Hepatic stellate cell (primary cell): ENCODE measurements at regions not wholly inside any gene's neighbourhood (a gene's known extent, or its start where the extent isn't known, plus 50 kb on each side); places are given as distances from the start of the nearest gene placed in this dataset.
"Not testable (repeated sequence)": the region's sequence is repeated elsewhere in the genome, so short reads cannot be mapped to it uniquely, and the experiment has no call there.

ENCODE experiments used
- DNase-seq: peaks from one replicate; pipeline ENCODE4 v3.0.0; 2011; ENCODE audit warnings: low spot score

DNA sequence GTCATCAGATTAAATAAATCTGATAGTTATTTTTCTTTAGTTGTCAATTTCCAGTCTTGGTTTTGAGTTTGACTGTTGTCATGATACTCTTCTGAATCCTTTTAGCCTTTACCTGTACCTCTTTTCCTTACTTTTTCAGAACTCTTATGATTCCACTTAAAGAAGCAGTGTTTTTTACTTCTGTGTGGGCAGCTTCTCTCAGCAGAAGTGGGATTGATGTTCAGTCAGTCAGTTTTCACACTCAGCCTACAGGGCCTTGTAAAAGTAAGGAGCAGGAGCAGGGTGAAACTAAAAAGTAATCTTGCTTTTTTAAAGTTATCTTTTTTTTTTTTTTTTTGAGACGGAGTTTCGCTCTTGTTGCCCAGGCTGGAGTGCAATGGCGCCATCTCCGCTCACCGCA is 75.1 kb downstream of the HAUS1 start:
- no peak for DNase-seq

DNA sequence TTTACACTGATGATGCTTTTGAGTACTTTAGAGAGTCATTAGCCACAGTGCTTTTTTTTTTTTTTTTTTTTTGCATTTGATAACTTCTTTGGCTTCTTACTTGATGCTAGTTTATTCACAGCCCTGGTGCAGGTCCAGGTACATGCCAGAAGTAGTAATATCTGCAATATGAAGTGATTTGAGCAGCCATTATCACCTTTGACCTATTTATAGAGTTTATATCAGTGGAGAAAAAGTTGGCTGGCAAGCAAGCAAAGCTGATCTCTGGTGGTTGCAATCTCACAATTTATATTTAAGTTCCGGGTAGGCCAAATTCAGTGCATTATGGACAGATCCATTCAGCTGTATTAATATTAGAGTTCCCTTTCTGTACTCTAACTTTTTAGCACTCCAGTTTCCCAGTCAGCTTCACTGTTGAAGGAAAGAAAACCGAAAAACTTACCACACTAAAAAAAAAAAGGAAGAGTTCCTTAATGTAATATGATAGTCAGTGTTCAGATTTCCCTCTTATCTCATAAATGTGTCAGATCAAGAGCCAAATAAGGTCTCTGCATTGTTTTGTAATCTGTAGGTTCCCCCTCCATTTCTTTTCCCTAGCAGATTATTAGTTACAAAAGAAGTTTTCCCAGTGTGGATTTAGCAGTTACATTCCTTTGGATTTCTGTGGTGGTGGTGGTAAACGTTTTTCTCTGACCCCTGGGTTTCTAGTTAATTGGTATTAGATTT is 78.6 kb downstream of the HAUS1 start:
- DNase-seq = no peak

DNA sequence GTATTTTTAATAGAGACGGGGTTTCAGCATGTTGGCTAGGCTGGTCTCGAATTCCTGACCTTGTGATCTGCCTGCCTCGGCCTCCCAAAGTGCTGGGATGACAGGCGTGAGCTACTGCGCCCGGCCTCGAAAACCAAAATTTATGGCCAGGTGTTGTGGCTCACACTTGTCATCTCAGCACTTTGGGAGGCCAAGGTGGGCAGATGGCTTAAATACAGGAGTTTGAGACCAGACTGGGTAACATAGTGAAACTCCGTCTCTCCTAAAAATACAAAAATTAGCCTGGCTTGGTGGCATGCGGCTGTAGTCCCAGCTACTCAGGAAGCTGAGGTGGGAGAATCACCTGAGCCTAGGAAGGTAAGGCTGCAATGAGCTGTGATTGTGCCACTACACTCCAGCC is 80.1 kb downstream of the HAUS1 start:
- not testable (repeated sequence) for DNase-seq

DNA sequence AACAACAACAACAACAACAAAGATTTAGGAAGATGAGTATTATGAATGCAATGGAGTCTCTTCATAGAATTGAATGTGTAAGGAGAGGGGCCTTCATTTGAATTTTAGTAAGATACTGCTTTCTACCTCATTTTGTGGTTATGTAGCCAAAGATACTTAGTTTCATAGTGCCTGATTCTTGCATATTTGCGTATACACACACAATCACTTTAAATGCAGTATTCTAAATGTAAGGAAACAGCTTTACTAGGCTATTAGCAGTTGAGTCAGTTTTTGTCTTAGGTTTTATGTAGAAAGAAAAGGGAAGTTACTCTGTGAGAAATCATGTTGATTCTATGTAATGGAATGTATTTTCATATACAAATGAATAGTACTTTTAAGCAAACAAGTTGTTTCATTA is 80.5 kb downstream of the HAUS1 start:
- no peak for DNase-seq

DNA sequence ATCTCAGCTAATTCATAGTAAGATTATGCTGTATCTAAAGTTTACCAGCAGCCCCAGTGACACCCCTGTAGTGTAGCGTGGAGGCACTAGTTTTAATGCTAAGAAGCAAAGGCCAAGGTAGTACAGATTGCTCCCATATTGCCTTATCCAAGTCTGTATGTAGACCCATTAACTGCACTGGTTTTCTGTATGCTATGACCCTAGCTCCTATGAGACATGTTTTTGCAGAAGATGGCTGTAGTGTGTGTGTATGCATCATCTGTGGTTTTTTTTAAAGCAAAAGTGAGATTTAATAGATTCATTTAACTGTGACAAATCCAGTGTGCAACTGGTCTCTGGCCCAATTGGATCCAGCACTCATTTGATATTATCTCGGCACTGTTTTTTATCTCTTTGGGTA is 86.5 kb downstream of the HAUS1 start:
- no peak for DNase-seq

DNA sequence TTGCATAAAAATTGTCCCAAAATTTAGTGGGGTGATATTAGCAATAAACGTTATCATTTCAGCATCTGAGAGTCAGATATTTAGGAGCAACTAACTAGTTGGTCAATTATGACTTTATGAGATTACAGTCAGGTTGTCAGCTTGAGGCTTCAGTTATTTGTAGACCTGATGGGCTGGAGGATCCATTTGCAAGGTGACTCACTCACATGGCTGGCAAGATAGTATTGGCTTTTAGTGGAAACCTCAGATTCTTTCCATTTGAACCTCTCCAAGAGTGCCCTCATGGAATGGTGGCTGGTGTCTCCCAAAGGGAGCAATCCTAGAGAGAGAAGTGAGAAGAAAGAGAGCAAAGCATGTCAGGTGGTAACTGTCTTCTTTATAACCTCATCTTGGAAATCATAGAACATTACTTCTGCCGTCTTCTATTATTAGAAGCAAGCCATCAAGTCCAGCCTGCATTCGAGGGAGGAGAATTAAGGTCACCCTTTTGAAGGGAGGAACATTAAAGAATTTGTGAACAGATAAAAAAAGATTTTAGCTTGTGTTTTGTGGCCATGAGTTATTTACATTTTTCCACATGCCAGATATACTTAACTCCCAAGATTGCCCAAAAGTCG is 92.5 kb downstream of the HAUS1 start:
- no peak for DNase-seq

DNA sequence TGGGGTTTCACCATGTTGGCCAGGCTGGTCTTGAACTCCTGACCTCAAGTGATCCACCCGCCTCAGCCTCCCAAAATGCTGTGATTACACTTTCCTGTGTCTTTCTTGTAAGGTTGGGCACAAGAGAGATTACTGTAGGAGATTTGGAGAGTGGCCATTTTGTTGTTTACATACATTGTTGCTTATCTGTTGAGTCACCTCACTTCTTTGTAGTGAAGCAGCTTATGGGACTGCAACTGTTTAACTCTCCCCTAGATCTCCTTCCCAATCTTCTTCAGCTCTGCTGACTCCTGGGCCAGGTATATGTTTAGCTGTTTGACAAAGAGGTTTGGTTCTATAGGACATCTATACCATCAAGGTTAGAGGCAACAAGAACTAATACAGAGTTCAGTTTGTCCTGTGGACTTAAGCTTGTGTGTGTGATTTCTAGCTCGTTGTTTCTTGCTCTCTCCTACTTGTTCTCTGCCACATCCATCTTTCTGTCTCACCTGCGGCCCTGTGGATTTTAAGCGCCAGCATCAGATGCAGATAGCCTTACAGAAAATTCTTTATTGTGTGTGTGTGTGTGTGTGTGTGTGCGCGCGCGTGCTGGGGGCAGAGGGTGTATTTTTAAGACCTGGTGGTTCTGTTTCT is 95.4 kb downstream of the HAUS1 start:
- no peak for DNase-seq

DNA sequence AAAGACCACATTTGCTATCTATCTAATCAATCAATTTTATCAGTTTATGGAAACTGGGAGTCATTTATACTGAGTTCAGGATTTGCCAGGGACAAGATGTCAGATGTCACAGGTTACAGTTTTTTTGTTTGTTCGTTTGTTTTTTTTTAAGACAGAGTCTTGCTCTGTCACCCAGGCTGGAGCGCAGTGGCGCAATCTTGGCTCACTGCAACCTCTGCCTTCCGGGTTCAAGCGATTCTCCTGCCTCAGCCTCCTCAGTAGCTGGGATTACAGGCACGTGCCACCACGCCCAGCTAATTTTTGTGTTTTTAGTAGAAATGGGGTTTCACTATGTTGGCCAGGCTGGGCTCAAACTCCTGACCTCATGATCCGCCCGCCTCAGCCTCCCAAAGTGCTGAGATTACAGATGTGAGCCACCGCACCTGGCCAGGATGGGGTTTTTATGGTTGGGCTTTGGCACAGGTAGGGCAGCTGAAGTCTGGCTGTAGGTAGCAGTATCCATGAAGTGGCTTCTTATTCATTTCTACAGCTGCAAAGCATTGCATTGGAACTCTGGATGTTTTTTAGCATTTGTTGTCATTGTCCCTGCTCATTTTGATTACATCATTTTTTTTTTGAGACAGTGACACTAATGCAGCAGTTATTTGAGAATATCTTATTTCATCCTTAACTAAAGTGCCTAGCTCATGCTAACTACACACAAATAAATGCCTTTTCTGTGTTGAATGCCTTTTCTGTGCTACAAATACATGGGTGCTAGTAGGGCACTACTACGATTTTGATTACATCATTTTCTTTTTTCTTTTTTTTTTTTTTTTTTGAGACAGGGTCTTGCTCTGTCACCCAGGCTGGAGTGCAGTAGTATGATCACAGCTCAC is 96.2 kb downstream of the HAUS1 start:
- DNase-seq = not testable (repeated sequence)

DNA sequence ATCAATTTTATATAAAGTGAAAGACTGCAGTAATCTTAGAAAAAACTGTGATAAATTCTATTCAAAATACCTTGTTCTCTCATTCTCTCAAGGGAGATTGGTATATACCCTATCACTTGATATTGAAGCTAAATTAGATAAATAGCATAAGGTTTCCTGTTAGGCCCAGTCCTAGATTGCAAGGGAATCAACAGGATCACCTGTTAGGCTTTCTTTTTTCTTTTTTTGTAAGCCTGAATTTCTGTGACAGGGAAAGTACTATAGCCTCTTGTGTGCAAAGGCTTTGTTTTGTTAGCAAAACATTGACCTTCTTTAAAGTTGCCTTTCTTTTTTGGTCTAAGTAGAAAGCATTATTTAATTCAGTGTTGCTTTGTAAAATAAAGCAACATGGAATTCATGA is 100.0 kb downstream of the HAUS1 start:
- DNase-seq = no peak

DNA sequence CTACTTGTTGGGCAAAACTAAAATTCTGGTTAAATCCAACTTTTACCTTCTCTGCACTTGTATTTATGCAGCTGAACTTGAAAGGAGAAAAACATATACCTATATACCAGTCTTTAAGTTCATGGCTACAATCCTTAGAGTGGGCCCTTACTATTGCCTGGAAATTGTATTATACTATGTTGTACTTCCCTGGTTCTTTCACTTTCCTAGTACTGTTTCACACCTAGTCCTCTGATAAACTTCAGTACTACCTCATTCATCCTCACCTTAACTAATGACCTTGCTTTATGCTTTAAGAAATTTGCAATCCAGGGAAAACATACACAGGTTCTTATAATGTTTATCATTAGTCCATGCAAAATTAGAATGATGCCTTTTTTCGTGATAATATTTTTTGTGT is 103.8 kb downstream of the HAUS1 start:
- DNase-seq = no peak

DNA sequence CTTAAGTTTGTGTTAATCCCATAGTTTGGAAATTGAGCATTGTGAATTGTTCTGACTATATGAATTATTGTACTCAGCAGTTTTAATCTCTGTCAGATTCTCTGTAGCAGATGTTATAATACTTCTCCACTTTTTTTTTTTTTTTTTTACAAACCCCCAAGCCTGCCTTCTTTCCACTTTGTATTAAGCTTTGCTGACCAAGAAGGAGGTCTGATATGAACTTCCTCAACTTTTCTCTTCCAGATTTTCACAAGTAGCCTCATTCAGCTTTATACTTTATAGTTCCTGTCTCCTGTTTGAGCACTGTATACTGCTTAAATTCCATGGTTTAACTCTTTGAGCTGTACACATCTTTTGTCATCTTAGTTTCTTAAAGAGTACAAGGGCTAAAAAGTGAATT is 105.0 kb downstream of the HAUS1 start:
- DNase-seq = no peak

DNA sequence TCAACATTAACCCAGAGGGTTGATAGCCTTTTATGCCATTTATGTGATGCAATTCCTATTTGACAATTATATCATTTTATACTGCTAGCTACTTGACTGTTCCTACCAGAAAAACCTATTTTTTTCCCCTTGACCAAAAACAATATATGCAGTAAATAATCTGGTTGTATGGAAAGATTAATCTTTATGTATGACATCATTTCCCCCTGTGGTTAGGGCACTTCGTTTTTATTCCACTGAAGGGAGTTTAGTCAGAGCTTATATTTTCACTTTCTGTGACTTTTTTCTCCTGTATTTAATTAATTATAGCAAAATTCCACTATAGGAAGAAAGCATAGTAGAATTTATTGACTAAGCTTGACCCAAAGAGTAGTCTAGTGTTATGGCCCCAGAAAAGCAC is 107.6 kb downstream of the HAUS1 start:
- peak; percentile 36 for DNase-seq

DNA sequence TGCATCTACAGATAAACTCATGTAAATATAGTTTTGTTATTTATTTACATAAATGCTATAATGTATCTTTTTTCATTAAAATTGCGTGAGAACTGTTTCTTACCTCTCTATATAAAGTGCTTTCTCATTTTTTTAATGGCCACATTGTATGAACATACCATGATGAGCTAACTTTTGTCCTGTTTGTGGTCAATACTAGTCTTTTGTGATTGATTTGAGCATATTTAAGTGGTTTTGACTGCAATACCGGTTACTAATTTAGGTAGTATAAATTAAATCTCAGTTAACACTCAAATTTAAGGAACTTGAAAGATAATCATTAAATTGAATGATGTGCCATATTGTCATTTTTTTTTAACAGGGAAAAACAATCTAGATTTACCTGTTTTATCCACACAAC is 108.2 kb downstream of the HAUS1 start:
- DNase-seq = no peak

DNA sequence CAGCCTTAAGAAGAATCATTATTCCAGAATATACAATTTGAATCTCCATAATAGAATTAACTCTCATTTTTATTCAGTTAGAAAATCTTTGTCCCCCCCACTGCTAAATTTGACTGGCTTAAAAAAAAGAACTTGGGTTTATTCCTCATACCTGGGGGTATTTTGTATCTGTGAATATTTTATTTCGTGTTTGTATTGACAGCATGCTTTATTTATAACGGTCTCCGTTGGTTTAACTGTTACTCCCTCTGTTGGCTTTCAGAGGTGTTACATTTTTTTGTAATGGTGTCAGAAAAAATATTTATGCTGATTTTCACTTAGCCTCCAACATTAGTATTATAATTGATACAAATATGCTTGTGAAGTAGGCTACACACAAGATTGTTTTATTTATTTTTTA is 109.1 kb downstream of the HAUS1 start:
- no peak for DNase-seq

DNA sequence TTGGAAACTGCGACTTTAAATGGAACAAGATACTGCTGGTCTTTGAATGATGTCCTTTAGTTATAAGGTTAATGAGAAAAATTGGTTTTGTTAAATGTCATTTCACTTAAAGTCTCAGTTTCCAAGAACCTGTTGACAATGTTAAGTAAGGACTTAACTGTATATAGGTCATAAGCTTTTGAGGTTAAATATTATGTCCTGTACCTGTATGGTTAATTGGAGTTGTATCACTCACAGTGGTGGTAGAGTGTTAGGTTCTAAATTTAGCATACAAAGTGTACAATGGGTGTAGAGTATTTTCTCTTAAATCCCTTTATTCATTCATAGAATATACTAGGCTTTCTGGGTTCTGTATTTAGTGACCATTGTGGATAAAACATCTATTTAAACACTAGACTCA is 110.2 kb downstream of the HAUS1 start:
- no peak for DNase-seq

DNA sequence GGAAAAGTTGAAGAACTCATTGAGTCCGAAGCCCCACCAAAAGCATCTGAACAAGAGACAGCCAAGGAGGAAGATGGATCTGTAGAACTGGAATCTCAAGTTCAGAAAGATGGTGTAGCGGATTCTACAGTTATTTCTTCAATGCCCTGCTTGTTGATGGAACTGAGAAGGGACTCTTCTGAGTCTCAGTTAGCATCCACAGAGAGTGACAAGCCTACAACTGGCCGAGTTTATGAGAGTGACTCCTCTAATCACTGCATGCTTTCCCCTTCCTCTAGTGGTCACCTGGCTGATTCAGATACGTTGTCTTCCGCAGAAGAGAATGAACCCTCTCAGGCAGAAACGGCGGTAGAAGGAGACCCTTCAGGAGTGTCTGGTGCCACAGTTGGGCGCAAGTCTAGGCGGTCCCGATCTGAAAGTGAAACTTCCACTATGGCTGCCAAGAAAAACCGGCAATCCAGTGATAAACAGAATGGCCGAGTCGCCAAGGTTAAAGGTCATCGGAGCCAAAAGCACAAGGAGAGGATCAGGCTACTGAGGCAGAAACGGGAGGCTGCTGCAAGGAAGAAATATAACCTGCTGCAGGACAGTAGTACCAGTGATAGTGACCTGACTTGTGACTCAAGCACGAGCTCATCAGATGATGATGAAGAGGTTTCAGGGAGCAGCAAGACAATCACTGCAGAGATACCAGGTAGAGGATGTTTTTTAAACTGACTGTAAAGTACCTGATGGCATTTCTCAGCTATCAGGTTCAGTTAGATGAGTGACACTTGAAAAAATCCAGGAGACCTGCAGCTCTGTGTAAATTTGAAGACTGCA is 111.9 kb downstream of the HAUS1 start:
- no peak for DNase-seq

DNA sequence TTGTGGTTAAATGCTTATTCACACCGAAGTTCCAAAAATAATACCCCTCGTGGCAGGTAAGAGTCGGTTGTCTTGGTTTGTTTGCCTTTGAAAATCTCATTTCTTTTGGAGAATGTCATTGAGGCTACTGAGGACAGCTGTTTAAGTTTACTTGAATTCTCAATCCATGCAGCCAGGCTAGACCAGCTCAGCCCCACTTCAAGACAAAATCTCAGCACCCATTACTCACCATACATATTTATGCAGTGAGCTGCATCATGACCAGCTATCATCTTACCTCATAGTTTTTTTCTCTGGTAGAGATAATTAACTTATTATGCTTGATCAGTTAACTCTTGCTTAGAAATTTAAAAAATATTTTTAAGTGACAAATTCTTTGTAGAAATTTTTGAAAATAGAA is 115.9 kb downstream of the HAUS1 start:
- peak; percentile 50 for DNase-seq

DNA sequence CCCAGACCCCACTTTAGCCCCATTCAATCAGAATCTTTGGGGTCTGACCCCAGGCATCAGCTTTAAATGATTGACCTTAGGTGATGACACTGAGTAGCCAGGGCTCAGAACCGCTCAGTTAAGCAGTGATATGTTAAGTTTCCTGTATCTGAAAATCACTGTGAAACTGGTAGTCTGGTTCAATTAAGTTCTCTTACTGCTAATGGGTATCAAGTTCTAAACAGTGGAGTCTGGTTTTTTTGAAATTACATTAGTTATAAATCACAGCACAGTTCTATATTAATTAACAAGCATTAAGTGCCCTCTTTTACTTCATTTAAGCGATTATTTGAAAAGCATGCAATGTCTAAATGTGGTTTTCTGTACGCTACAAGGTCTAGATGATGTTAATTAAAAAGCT is 117.9 kb downstream of the HAUS1 start:
- no peak for DNase-seq

DNA sequence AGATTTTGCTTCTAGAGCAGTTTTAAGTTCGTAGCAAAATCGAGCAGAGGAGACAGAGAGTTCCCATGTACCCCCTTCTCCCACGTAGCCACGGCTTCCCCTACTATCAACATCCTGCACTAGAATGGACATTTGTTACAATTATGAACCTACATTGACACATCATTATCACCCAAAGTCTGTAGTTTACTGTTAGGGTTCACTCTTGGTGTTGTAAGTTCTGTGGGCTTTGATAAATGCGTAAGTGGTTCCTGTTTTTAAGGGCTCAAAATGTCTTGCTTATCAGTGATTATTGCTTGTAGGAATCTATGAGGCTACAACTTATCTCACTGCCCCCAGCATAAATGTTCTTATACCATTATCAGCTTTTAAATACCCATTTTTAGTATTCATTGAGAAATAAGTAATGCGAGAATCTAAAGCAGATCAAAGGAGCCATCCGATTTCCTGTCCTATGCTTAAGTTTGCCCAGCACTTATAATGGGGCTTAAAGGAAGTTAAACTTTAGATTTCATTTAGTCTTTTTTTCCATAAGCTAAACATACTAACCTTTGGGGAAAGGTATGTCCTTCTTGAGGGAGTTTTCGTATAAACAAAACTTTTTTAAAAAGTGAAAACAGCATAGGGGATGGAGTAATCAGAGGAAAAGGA is 118.7 kb downstream of the HAUS1 start:
- no peak for DNase-seq

DNA sequence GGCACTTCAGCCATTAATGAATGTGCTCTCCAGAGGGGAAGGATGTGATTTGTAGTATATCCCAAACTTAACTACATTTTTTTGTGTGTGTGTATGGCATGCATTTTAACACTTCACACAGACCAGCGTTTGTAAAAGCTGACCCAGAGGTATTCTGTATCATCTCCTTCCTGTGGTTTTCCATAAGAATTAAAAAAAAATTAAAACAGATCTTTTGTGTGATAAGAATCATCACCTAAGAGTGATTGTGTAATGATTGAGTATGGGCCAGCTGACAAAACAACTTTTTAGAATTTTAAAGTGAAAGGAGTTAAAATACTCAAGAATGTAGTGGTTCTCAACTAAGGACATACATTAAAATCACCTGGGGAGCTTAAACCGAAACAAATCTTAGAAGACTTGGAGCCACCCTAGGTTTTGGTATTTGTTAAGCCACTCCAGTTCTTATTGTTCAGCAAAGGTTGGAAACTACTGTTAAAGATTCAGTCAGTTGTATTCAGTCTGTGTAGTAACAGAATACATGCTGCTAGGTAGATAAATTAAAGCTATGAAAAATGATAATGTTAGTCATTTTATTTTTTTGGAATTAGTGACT is 120.1 kb downstream of the HAUS1 start:
- no peak for DNase-seq

DNA sequence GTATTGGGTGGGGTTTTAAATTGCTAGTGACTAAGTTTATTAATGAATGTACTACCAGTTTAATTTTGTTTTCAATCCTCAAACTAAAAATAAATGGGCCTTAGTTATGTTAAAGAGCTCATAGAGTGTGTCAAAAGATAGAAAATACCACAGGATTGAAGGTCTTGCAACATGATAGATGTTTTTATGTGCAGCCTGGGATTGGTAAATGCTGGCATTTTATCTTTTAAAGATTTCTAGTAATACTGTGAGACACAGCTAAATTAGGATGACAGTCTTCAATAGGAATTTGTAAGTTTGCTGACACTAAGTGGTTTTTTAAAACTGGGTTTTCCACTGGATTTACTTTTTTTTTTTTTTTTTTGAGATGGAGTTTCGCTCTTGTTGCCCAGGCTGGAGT is 122.3 kb downstream of the HAUS1 start:
- DNase-seq = peak; percentile 21
